Spinal cord (tissue), 9 donors: ENCODE measurements at regions not wholly inside any gene's neighbourhood (a gene's known extent, or its start where the extent isn't known, plus 50 kb on each side); places are given as distances from the start of the nearest gene placed in this dataset.
A peak's percentile ranks its signal among the peaks of the same experiment; 100 is the strongest.
"Not testable (repeated sequence)": the region's sequence is repeated elsewhere in the genome, so short reads cannot be mapped to it uniquely, and the experiment has no call there.

ENCODE experiments used
- DNase-seq, 6 donors: peaks; one replicate each; pipeline versions ENCODE4 v3.0.0 to v3.0.0-alpha.2; 2013 to 2015; ENCODE audit warnings: low spot score in 6 of 6, low read depth in 4 of 6
- H3K27ac ChIP-seq: one replicate; pipeline ENCODE4 v1.5.1; 2013; ENCODE audit warnings: low read depth, low read length, control low read depth
- H3K27me3 ChIP-seq: one replicate; pipeline ENCODE4 v1.6.1; 2013; ENCODE audit warnings: low read length; ENCODE audit not compliant: control insufficient read depth, insufficient read depth
- H3K36me3 ChIP-seq: one replicate; pipeline ENCODE4 v1.6.1; 2013; ENCODE audit warnings: low read length; ENCODE audit not compliant: control insufficient read depth, insufficient read depth
- H3K4me1 ChIP-seq: one replicate; pipeline ENCODE4 v1.6.1; 2013; ENCODE audit warnings: low read length; ENCODE audit not compliant: control insufficient read depth, insufficient read depth
- H3K4me3 ChIP-seq: one replicate; pipeline ENCODE4 v1.5.1; 2013; ENCODE audit warnings: low read depth, low read length, control low read depth
- H3K9me3 ChIP-seq: one replicate; pipeline ENCODE4 v1.6.1; 2013; ENCODE audit warnings: low read length; ENCODE audit not compliant: control insufficient read depth, insufficient read depth
- WGBS: methylation state at CpG from one replicate; pipeline ENCODE4 v1.1.5; 2013; ENCODE audit warnings: missing lambda C conversion rate; ENCODE audit not compliant: insufficient coverage; 5-methylcytosine and 5-hydroxymethylcytosine counted together
- donor health status: healthy.

- no CpG with 5 or more reads among the region's 9 CpGs for WGBS
- H3K4me3 ChIP-seq, H3K36me3 ChIP-seq, H3K27ac ChIP-seq, DNase-seq, H3K27me3 ChIP-seq, H3K4me1 ChIP-seq, H3K9me3 ChIP-seq: not testable (repeated sequence)
These were observed 208.3 kb upstream of the NBPF12 start for GRCh38 chr1:146729642-146730344.

- H3K4me1 ChIP-seq, H3K27ac ChIP-seq, H3K27me3 ChIP-seq, H3K36me3 ChIP-seq, H3K4me3 ChIP-seq, H3K9me3 ChIP-seq, DNase-seq: not testable (repeated sequence)
- WGBS = no CpG with 5 or more reads among the region's 1 CpG
These were observed 223.1 kb upstream of the NBPF12 start for GRCh38 chr1:146715054-146715453.

- H3K4me1 ChIP-seq, H3K36me3 ChIP-seq, H3K9me3 ChIP-seq, H3K27me3 ChIP-seq, H3K4me3 ChIP-seq, H3K27ac ChIP-seq: not testable (repeated sequence)
- WGBS = no CpG with 5 or more reads among the region's 5 CpGs
- peak; percentile 2 to 88 (median 34) for DNase-seq
These were observed 227.1 kb upstream of the NBPF12 start for GRCh38 chr1:146710838-146711521.

GRCh38 chr1:146709302-146709701, 228.8 kb upstream of the NBPF12 start:
- no CpG with 5 or more reads among the region's 1 CpG for WGBS
- not testable (repeated sequence) for H3K27ac ChIP-seq, H3K4me1 ChIP-seq, H3K27me3 ChIP-seq, DNase-seq, H3K4me3 ChIP-seq, H3K9me3 ChIP-seq, H3K36me3 ChIP-seq

GRCh38 chr1:146704162-146704724, 233.9 kb upstream of the NBPF12 start:
- not testable (repeated sequence) for H3K4me1 ChIP-seq, H3K27ac ChIP-seq, H3K4me3 ChIP-seq, H3K27me3 ChIP-seq, DNase-seq, H3K36me3 ChIP-seq, H3K9me3 ChIP-seq
- no CpG with 5 or more reads among the region's 2 CpGs for WGBS

GRCh38 chr1:146701320-146701719, 236.8 kb upstream of the NBPF12 start:
- not testable (repeated sequence) for H3K4me3 ChIP-seq, H3K4me1 ChIP-seq, H3K27ac ChIP-seq, H3K9me3 ChIP-seq, H3K36me3 ChIP-seq, H3K27me3 ChIP-seq, DNase-seq
- WGBS = no CpG with 5 or more reads among the region's 1 CpG

GRCh38 chr1:146695388-146695787, 242.7 kb upstream of the NBPF12 start:
- DNase-seq = peak in 1 of 6 donors; percentile 8
- not testable (repeated sequence) for H3K4me3 ChIP-seq, H3K27me3 ChIP-seq, H3K36me3 ChIP-seq, H3K4me1 ChIP-seq, H3K9me3 ChIP-seq, H3K27ac ChIP-seq
- no CpG with 5 or more reads among the region's 10 CpGs for WGBS

- not testable (repeated sequence) for H3K4me3 ChIP-seq, H3K36me3 ChIP-seq, DNase-seq, H3K4me1 ChIP-seq, H3K27ac ChIP-seq, H3K27me3 ChIP-seq, H3K9me3 ChIP-seq
- WGBS = no CpG with 5 or more reads among the region's 3 CpGs
These were observed 246.3 kb upstream of the NBPF12 start for GRCh38 chr1:146691798-146692197.

GRCh38 chr1:146688893-146689292, 249.2 kb upstream of the NBPF12 start:
- H3K4me1 ChIP-seq, H3K27me3 ChIP-seq, H3K9me3 ChIP-seq, H3K4me3 ChIP-seq, H3K27ac ChIP-seq, DNase-seq, H3K36me3 ChIP-seq: not testable (repeated sequence)
- no CpG with 5 or more reads among the region's 3 CpGs for WGBS

- not testable (repeated sequence) for H3K9me3 ChIP-seq, H3K27me3 ChIP-seq, DNase-seq, H3K27ac ChIP-seq, H3K4me1 ChIP-seq, H3K4me3 ChIP-seq, H3K36me3 ChIP-seq
- no CpG with 5 or more reads among the region's 4 CpGs for WGBS
These were observed 251.3 kb upstream of the NBPF12 start for GRCh38 chr1:146686777-146687366.
